ENCODE measurements at regions not wholly inside any gene's neighbourhood (a gene's known extent, or its start where the extent isn't known, plus 50 kb on each side); places are given as distances from the start of the nearest gene placed in this dataset.

GRCh38 chr5:96243862-96244261, 189.2 kb downstream of the PCSK1 start:
- Histone ChIP-seq H3K4me1 (no peaks in the 10 kb centered on the region), H3K9me3 (no peaks in the 10 kb centered on the region), H3K27me3 (no peaks in the 10 kb centered on the region), H3K4me3 (no peak overlapping the region), H3K36me3 (peaks cover 0 to 2% (median 0%) of the 10 kb centered on the region in 3 donors), H3K27ac (no peak overlapping the region)
- no peak for TF ChIP-seq POLR2A (IDR thresholded peaks at IDR 0.05)
- TF ChIP-seq, protein P1, sequence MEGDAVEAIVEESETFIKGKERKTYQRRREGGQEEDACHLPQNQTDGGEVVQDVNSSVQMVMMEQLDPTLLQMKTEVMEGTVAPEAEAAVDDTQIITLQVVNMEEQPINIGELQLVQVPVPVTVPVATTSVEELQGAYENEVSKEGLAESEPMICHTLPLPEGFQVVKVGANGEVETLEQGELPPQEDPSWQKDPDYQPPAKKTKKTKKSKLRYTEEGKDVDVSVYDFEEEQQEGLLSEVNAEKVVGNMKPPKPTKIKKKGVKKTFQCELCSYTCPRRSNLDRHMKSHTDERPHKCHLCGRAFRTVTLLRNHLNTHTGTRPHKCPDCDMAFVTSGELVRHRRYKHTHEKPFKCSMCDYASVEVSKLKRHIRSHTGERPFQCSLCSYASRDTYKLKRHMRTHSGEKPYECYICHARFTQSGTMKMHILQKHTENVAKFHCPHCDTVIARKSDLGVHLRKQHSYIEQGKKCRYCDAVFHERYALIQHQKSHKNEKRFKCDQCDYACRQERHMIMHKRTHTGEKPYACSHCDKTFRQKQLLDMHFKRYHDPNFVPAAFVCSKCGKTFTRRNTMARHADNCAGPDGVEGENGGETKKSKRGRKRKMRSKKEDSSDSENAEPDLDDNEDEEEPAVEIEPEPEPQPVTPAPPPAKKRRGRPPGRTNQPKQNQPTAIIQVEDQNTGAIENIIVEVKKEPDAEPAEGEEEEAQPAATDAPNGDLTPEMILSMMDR (IDR thresholded peaks at IDR 0.05) = no peak
- DNase-seq = no peak

DNA sequence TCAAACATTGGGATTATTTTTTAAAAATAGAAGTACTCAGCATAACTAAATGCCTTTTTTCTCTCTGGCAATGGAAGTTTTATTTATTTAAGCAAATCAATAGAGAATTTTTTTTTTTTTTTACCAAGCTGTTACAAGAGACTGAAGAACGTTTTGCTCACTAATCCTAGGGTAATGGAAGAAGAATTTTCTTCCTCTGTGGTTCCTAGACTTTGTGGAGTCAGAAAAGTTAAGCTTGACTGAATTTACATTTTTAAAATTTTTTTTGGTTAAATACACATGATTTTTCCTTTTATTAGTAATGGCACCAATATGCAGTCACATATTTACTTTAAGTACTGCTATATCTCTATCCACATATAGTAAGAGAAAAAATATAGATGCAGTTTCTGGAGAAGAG, 189.8 kb downstream of the PCSK1 start:
- H3K27ac ChIP-seq = no peak overlapping the region
- H3K9me3 ChIP-seq = no peaks in the 10 kb centered on the region
- H3K4me1 ChIP-seq = no peaks in the 10 kb centered on the region
- no peaks in the 10 kb centered on the region for H3K27me3 ChIP-seq
- H3K36me3 ChIP-seq = peaks cover 0 to 3% (median 0%) of the 10 kb centered on the region in 3 donors
- TF ChIP-seq POLR2A (IDR thresholded peaks at IDR 0.05) = no peak
- TF ChIP-seq, protein P1 (IDR thresholded peaks at IDR 0.05) = no peak
- no peak overlapping the region for H3K4me3 ChIP-seq
- DNase-seq = no peak

- Histone ChIP-seq H3K4me1 (no peaks in the 10 kb centered on the region), H3K4me3 (no peak overlapping the region), H3K27ac (no peak overlapping the region)
Observed at GRCh38 chr5:96242571-96242970, 190.5 kb downstream of the PCSK1 start.

GRCh38 chr5:96236831-96237230, 196.2 kb downstream of the PCSK1 start:
- H3K4me3 ChIP-seq = no peak overlapping the region
- TF ChIP-seq, protein P1 (IDR thresholded peaks at IDR 0.05) = no peak
- no peak for TF ChIP-seq POLR2A (IDR thresholded peaks at IDR 0.05)
- H3K36me3 ChIP-seq = peaks cover 0 to 3% (median 0%) of the 10 kb centered on the region in 3 donors
- no peaks in the 10 kb centered on the region for H3K27me3 ChIP-seq
- H3K9me3 ChIP-seq = no peaks in the 10 kb centered on the region
- H3K4me1 ChIP-seq = no peaks in the 10 kb centered on the region
- no peak for DNase-seq
- H3K27ac ChIP-seq = no peak overlapping the region

More at GRCh38 chr5:96242571-96242970, 190.5 kb downstream of the PCSK1 start:
- TF ChIP-seq, protein P1 (IDR thresholded peaks at IDR 0.05) = no peak
- no peak for TF ChIP-seq POLR2A (IDR thresholded peaks at IDR 0.05)
- Histone ChIP-seq H3K27me3 (no peaks in the 10 kb centered on the region), H3K9me3 (no peaks in the 10 kb centered on the region), H3K36me3 (peaks cover 0 to 3% (median 0%) of the 10 kb centered on the region in 3 donors)
- no peak for DNase-seq

DNA sequence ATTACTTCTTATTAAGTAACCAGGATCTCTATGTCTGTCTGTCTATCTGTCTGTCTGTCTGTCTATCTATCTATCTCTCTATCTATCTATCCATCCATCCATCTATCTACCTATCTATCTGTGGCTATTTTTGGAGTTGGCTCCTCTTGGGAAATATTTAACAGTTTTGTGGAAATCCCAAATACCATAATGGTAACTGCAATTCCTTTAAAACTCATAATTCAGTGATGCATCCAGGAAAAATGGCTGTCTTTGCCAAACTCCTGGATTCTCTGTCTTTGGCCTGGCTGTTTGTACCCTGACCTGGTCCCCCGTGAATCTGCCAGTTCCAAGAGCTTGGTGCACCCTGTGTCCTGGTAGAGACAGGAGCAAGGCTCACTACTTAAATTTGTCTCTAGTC, 197.0 kb downstream of the PCSK1 start:
- DNase-seq = no peak
- no peaks in the 10 kb centered on the region for H3K4me1 ChIP-seq
- H3K4me3 ChIP-seq = no peak overlapping the region
- TF ChIP-seq POLR2A (IDR thresholded peaks at IDR 0.05) = no peak
- TF ChIP-seq, protein P1 (IDR thresholded peaks at IDR 0.05) = no peak
- peaks cover 0 to 3% (median 0%) of the 10 kb centered on the region in 3 donors for H3K36me3 ChIP-seq
- H3K27me3 ChIP-seq = no peaks in the 10 kb centered on the region
- no peaks in the 10 kb centered on the region for H3K9me3 ChIP-seq
- peak overlapping the region in 1 of 4 donors; percentile 34 for H3K27ac ChIP-seq
